ENCODE measurements at regions not wholly inside any gene's neighbourhood (a gene's known extent, or its start where the extent isn't known, plus 50 kb on each side); places are given as distances from the start of the nearest gene placed in this dataset.

DNA sequence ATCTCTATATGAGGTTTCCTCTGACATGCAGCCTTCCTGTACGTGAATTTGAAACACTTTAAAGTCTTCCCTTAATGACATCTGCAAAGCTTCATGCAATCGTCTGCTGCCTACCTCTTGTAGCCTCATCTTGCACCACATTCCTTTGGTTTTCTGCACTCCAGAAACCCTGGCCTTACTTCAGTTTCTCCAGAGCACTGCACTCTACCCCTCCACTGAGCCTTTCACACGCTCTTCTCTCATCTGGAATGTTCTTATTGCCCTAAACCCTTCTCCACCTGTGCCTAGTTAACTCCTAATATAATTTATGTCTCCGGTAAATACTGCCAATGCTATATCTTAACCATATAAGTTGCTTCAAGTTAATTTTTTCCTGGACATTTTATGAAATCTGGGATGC, 168.8 kb upstream of the SLC27A6 start:
- TF ChIP-seq, protein P1, sequence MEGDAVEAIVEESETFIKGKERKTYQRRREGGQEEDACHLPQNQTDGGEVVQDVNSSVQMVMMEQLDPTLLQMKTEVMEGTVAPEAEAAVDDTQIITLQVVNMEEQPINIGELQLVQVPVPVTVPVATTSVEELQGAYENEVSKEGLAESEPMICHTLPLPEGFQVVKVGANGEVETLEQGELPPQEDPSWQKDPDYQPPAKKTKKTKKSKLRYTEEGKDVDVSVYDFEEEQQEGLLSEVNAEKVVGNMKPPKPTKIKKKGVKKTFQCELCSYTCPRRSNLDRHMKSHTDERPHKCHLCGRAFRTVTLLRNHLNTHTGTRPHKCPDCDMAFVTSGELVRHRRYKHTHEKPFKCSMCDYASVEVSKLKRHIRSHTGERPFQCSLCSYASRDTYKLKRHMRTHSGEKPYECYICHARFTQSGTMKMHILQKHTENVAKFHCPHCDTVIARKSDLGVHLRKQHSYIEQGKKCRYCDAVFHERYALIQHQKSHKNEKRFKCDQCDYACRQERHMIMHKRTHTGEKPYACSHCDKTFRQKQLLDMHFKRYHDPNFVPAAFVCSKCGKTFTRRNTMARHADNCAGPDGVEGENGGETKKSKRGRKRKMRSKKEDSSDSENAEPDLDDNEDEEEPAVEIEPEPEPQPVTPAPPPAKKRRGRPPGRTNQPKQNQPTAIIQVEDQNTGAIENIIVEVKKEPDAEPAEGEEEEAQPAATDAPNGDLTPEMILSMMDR (IDR thresholded peaks at IDR 0.05) = no peak
- TF ChIP-seq EP300 (IDR thresholded peaks at IDR 0.05) = no peak
- TF ChIP-seq POLR2AphosphoS5 (IDR thresholded peaks at IDR 0.05) = no peak
- TF ChIP-seq POLR2A (IDR thresholded peaks at IDR 0.05) = no peak
